HG02943 (cell line): ENCODE measurements at regions not wholly inside any gene's neighbourhood (a gene's known extent, or its start where the extent isn't known, plus 50 kb on each side); places are given as distances from the start of the nearest gene placed in this dataset.
"Not testable (repeated sequence)": the region's sequence is repeated elsewhere in the genome, so short reads cannot be mapped to it uniquely, and the experiment has no call there.

Source experiments
- ATAC-seq: cut with Tn5 transposase; IDR thresholded peaks from one replicate; pipeline ENCODE4 v1.9.1; 2021; ENCODE audit warnings: mild to moderate bottlenecking, low read depth, moderate library complexity; ENCODE audit not compliant: unreplicated experiment

DNA sequence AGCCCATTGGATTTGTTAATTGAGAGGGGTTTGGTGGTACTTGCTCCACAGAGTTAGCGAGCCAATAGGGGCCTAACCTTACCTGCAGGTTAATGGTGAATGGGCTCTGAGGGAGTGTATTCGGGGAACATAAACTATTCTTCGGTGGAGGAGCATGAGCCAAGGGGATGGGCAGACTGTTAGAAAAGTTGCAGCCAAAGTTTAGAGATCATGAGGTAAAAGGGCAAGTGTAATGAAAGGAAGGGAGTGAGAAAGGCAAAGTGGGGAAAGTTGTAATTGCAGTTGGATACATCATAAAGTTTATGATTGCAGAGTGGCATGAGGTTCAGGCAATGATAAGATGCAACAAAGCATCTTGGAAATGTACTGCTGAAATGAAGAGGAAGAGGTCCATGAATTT, 142.1 kb upstream of the TBX18 start:
- ATAC-seq = no peak

DNA sequence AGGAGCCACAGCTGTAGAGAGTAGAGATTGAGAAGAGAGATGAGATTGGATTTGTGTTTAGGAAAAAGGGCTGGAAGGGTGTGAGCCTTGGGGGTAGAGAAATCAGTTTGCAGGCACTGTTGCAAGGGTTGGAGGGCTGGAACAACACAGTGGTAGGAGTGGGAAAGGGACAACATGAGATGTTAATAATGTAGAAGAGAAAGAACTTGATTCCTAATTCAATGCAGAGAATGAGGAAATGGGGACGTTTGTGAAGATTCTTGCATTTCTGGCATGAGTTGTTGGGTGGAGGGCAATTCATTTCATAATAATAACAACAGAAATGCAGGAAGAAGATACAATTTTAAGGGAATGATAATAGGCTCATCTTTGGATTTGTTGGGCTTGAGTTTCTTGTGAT, 141.4 kb upstream of the TBX18 start:
- no peak for ATAC-seq

DNA sequence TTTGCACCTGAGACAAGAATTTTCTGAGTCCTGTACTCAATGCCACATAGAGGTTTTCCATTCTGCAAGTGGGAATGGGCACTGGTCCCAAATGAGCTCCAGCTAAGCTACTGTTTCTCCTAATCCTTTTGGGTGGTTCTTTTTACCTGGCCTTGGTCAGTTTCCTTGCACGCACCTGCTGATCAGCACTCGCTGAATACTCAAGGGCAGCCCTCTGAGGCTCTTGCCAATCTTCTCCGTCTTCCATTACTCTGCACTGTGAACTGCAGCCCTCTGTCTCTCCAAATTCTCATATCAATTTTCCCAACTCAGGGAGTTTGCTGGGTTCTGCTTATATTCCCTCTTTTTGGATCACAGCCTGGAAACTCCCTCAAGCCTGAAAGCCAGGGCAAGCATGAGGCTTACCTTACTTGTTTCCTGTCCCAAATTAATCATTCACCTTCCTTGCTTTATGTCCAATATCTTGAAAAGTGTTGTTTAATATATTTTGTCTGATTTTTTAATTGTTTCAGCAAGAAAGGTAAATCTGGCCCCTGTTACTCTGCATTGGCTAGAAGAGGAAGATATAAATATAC, 138.0 kb upstream of the TBX18 start:
- no peak for ATAC-seq

DNA sequence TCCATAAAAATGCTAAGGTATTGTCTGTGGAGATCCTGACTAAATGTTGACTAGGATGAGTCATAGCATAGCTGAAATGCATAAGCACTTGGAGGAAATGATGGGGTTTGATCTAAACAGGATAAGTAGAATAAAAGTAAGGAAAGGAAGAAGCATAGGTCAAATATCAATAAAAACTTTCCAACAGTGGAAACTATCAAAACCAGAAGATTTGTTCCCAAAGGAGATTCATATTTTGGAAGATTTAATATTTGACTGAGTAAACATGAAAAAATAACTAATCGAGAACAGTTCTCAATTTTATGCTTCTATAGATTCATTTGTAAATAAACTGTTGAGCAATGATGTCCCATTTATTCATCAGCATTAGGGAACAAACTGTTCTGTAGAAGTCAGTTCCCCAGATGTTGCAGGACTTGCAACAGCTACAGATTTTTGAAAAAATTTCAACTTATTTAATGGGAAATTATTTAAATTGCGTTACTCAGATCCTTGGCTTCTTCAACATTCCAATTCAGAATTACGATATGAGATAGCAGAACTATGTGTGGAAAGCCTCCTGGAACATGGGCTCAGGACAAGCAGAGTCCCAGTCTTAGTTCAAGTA, 133.7 kb upstream of the TBX18 start:
- ATAC-seq = no peak

DNA sequence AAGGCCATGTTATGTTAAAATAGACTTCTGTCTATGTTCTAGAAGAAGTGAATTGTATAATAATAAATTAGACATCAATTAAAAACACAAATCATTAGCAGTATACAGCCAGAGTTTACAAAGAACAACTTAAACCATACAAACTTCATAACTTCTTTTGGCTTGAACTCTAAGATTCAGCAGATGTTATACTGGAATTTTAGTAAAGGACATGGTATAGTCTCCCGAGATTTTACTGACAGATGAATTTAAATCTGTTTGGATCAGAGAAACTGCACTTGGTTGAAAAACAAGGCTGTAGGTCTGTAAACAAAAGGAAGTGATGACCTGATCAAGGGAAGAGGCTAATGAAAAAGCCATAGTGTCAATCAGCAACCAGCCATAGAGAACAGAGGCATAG, 132.6 kb upstream of the TBX18 start:
- no peak for ATAC-seq

DNA sequence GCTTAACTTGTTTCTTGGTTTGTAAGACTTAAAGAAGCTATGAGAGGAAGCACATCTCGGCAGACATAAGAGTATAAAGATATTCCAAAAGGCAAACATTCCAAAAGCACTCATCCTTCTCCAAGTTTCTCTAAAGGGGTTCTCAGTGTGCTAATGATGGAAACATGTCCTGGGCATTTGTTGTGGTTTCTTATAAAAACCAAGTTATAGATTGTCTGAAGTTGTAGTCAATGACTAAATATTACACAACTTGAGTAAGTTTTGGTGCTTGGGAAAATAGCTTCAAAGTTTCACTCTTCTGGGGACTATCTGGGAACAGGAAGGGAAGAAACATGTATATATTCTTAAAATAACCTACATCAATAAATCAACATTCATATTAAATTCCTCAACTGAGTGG, 128.3 kb upstream of the TBX18 start:
- no peak for ATAC-seq

DNA sequence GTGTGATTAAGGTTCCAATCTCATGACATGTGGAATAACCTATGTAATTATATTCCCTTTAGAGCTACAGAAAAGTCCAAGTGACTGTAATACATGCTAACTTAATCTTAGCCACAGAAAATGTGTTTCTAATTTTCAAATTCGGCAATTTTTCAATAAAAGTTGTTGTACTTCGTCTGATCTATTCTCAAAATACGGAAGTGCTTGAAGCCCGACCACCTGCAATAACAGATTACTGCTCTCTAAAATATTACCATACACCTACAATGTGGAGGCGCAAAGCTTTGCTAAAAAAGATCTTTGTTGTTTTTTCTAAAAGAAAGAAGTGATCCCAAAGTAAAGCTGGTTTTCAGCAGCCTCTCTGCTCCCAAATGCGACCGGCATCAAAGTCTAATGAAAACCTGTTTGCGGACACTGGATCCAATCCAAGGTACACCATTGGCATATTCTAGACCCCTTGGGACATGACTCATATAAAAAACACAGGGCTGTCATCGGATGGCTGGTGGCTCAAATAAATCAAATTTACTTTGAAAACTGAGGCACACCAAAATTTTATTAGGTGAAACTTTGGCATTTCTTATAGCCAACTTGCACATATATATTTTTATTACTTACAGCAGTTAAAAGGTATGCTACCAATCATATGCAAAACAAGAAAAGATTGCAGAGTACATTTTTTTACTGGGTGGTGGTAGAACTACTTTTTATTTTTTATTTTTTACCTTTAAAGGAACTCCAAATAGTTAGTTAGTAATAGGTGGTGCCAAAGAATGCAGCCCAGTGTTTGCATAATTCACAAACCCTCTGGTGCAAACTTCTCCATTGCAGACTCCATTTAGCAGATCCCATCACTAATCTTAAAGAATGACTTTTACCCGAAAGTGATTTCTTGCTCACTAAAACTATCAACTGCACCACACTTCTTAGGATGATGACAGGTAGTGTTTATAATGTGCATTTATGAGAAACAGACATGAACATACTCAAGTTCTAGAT, 118.7 kb upstream of the TBX18 start:
- ATAC-seq = no peak

DNA sequence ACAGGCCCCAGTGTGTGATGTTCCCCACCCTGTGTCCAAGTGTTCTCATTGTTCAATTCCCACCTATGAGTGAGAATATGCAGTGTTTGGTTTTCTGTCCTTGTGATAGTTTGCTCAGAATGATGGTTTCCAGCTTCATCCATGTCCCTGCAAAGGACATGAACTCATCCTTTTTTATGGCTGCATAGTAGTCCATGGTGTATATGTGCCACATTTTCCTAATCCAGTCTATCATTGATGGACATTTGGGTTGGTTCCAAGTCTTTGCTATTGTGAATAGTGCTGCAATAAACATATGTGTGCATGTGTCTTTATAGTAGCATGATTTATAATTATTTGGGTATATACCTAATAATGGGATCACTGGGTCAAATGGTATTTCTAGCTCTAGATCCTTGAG, 115.0 kb upstream of the TBX18 start:
- not testable (repeated sequence) for ATAC-seq

DNA sequence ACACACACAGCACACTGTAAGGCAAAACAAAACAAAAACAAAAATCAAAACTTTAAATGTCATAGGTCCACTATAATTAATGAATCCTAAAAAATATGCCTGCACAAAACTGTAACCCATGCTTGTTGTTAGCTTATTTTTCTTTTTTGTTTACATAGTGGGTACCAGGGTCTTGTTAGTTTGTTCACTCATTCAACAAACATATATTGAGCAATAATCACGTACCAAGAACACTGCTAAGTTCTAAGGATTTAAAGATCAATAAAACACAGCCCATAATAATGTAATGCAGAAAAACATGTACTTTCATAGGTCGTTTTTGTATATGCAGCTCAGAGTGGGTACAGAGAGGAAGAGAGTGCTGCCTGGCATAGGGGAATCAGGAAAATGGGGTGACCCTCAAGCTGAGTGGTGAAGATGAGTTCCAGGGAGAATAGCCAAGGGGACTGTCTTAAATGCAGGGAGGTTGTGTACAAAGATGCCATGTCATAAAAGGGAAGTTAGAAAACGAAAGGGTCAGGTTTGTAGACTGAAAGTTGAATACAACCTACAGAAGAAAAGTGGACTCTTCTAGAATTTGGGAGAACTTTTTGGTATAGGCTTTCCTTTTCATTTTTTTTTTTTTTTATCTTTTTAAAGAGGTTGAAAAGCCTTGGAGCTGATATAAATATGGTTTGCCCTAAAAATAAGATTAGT, 113.3 kb upstream of the TBX18 start:
- ATAC-seq = no peak

DNA sequence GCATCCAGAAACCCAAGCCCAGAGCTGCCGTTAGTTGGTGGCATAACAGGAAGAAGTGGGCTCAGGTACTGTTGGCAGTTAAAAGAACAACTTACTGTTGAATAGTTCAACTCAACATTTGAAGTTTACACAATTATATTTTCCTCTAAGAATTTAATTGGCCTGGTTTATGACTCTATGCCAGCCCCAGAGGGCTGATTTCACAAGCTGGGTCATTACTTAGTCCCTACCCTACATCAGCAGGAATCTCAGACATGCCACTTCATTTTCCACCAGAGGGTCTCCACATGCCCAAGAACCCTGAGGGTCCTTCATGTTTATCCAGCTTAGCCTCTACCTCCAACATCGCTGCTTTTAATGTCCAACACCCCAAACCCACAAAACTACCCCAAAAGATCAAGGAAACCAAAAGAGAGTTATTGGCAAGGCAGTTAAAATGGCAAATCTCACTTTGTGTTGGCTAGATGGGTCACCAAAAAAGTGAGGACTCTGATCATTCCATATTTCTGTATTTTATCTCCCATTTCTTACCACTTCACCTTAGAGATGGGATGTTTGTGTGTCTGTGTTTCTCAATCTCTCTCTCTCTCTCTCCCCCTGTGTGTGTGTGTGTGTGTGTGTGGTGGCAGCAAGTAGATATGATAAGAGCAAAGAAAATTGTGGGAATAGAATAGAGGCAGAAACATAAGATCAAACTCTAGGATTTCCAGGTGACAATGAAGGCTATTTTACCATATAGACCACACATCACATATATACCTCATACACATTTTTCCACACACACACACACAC, 112.5 kb upstream of the TBX18 start:
- no peak for ATAC-seq

DNA sequence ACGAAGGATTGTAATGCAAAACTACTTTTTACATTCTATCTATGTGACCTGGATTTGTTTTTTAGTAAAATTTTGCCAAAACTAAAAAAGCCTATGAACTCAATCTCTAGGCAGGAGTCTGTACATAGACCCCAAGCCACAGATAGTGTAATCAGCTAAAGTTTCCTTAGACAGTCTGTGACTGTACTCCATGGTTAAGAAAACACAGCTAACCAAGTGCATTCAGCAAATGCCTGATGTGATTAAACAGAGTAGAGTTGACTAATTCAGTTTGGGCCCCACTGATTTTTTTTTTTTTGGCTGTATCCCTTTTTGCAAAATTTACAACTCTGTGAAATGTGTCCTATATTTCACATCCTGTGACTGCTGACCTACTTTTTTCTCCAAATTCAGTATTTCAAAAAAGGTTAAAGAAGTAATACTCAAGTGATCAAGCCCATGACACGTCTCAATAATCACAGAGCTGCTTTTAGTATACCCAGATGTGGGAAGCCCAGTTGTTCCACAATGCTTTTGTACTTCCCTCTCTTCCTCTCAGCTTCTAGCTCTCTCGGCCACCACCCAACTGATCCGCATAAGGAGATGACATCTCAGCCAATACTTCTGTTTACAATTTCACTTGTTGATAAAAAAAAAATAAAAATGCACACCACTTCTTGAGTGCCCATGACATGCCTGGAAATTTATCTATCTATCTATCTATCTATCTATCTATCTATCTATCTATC, 108.8 kb upstream of the TBX18 start:
- ATAC-seq = no peak

DNA sequence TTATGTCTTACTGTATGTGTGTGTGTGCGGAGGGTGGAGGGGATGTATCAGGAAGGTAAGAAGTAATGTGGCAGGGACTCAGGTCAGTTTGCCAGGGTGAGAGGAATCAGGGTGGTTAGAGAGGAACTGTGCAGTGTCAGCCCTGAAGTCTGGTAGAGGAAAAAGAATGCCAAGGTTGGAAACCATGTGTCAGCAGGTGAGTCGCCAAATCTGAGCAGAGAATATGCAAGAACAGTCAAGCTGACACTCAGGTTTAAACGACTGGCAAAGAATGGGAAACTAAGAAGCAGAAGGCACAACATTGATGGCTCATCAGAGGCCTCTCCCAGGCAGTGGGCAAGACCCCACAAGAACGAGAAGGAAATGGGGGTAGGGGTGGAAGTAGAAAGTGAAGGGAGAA, 107.5 kb upstream of the TBX18 start:
- ATAC-seq = no peak

DNA sequence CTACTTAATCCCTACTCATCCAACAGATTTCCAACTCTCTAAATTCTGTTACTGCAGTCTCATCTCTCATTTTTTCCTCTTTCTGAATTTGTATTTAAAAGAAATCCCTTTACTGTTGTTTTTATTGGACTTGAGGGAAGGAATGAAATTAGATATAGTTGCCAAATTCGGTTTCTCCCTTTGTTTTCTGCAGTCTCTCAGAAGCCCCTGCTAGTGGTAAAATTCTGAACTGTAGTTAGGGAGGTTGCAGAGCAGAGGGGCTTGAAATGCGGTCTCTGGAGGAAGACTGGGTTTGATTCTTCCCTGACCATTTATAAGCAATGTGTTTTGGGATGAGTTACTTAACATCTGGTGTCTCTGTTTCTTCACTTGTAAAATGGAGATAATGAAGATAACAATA, 106.3 kb upstream of the TBX18 start:
- ATAC-seq = no peak

DNA sequence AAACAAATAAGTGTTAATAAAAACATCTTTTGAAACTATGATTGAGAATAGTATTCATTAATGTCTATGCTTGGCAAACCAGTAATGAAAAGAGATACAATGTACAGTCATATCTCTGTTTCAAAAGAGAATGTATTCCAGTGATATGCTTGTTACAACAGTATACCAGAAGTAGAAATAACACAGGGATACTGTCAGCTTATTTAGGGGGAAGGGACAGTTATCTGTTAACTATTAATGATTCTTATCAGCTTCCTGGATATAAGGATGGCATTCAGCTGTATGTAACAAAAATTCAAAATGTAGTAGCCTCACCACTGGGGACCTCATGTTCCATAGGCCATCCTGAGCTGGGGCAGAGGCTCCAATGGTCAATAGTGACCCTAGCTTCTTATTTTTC, 103.8 kb upstream of the TBX18 start:
- no peak for ATAC-seq

DNA sequence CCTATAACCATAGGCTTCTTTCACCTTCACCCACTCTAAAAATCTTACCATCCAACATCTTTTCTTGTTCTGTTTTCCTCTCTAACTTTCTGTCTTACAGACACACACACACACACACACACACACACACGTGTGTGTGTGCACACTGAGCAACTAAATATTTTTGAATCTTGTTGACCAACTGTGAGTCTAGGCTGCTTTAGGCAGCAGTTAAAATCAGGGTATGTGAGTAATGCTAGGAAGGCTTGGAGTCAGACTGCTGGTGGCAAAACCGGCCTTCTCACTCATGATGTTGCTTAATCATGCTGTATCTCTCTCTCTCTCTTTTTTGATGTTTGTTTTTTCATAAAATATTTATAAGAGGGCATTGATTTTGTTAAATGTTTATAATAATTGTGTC, 103.1 kb upstream of the TBX18 start:
- ATAC-seq = no peak

DNA sequence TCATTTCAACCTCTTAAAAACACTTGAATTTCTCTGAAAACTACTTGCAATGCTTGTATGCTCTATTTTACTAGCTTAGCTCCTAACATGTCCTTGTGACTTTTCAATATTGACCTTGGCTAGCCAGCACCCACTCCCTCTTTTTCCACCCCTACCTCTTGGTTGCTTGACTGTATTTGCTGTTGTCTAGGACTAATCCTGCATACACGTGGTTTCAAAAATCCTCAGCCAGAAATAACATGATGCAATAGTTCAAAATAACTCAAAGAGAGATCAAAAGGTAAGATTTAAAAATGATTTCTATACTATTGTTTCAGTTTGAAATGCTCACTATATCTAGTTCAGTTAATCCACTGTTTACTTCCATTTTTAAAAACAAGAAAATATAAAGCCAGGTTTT, 102.3 kb upstream of the TBX18 start:
- ATAC-seq = no peak

DNA sequence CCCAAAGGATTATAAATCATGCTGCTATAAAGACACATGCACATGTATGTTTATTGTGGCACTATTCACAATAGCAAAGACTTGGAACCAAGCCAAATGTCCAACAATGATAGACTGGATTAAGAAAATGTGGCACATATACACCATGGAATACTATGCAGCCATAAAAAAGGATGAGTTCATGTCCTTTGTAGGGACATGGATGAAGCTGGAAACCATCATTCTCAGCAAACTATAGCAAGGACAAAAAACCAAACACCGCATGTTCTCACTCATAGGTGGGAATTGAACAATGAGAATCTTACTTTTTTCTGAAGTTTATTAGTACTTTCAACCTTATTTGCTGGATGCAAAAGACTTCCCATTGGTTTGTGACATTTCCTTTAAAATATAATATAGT, 101.0 kb upstream of the TBX18 start:
- not testable (repeated sequence) for ATAC-seq

DNA sequence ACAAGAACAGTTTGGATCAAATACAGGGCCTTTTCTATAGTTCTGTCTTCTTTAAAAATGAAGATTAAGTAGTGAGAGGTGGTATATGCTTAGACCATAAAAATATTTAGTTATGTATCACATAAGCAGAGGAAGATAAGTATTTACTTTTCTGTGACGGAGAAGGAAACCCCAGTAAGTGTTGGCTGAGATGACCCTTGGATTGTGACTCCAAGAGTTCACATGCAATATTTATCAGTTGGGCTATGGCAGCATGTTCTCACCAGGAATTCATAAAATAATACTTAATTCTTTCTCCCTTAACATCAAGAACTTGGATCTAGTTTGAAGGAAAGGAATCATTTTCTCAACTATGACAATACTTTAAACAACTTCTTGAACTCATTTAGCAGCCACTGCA, 98.4 kb upstream of the TBX18 start:
- ATAC-seq = no peak

DNA sequence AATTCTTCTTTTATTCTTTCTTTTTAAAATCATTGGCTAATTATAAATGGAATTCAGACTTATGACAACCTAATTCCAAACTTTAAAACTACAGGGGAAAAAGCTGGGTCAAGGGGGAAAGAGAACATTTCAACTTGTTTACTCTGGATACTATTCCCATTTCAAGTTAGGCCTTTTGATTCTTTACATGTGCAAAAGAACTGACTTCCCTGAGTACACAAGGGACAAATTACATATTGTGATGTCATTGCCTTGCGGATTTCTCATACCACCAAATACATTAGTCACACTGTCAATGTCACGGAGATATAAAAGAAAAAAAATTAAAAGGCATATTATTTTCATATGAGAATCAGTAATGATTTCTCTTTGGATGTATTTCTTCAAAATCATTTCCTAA, 96.5 kb upstream of the TBX18 start:
- no peak for ATAC-seq

DNA sequence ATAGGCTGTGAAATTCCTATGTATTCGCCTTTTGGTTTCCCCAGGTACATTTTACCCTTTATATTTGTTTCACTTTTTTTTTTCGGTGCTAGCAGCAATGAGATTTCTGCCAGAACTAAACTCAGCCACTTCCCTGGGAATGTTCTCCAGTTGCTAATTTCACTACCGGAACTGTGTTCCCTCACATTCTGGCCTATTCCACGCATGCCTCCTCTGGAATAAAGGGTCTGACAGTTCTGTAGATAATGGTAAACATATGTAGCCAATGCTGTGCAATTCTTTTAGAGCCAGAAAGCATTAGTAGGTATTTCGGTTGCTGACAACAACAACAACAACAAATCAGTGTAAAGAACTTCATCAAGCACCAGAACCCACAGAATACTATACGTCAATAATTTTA, 96.1 kb upstream of the TBX18 start:
- no peak for ATAC-seq
